SIG-M5 treated with dmso at 0.1 percent for 504 hours (cell line): ENCODE measurements at regions not wholly inside any gene's neighbourhood (a gene's known extent, or its start where the extent isn't known, plus 50 kb on each side); places are given as distances from the start of the nearest gene placed in this dataset.

Source experiments
- DNase-seq: peaks from one replicate; lab custom pipeline; 2025; ENCODE audit not compliant: unreplicated experiment; lab: John Stamatoyannopoulos, UW

- no peak for DNase-seq
Observed at GRCh38 chr2:200751786-200752185, 59.9 kb upstream of the BZW1 start.

GRCh38 chr2:200752332-200752731, 59.4 kb upstream of the BZW1 start:
- DNase-seq = no peak

- DNase-seq = no peak
Observed at GRCh38 chr2:200752835-200753234, 58.9 kb upstream of the BZW1 start.

GRCh38 chr2:200756618-200757321, 54.9 kb upstream of the BZW1 start:
- DNase-seq = no peak

GRCh38 chr2:200757399-200757798, 54.3 kb upstream of the BZW1 start:
- no peak for DNase-seq

GRCh38 chr2:200758341-200758740, 53.4 kb upstream of the BZW1 start:
- DNase-seq = no peak

GRCh38 chr2:200761266-200761665, 50.4 kb upstream of the BZW1 start:
- DNase-seq = no peak
